GM18867 (cell line): ENCODE measurements at regions not wholly inside any gene's neighbourhood (a gene's known extent, or its start where the extent isn't known, plus 50 kb on each side); places are given as distances from the start of the nearest gene placed in this dataset.
"Not testable (repeated sequence)": the region's sequence is repeated elsewhere in the genome, so short reads cannot be mapped to it uniquely, and the experiment has no call there.

Experiments used
- ATAC-seq: cut with Tn5 transposase; IDR thresholded peaks from one replicate; pipeline ENCODE4 v1.9.1; 2021; ENCODE audit warnings: mild to moderate bottlenecking, moderate library complexity; ENCODE audit not compliant: unreplicated experiment

GRCh38 chr2:185984670-185985069 is 246.1 kb downstream of the FSIP2 start:
- ATAC-seq = no peak

- ATAC-seq = not testable (repeated sequence)
Measured at GRCh38 chr2:185988907-185989306, 250.3 kb downstream of the FSIP2 start.

DNA sequence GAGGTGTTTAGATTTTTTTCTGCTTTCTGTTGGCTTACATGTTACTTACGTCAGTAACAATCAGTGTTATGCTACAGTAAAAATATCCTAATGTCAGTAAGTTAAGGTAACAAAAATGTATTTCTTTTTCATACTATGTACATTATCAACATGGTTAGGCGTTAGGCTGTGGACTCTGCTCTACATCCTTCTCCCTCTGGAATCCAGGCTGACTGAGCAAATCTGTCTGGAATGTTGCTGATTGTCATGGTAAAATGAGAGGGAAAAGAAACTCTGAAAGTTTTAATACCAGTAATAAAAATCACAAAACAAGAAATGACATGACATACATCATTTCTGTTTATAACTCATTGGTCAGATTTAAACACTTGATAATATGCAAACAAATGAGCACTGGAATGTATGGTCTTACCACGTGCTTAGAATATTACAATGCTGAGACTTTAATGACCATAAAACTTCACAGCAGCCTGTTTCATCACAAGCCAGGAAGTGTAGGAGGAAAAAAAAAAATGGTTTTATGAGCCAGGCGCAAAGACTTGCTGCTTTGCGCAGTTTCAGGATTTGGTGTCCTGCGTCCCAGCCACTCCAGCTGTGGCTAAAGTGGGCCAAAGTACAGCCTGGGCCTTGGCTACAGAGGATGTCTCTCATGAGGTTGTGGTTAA is 252.4 kb downstream of the FSIP2 start:
- no peak for ATAC-seq

GRCh38 chr2:185998562-185999070 is 260.0 kb downstream of the FSIP2 start:
- ATAC-seq = no peak

DNA sequence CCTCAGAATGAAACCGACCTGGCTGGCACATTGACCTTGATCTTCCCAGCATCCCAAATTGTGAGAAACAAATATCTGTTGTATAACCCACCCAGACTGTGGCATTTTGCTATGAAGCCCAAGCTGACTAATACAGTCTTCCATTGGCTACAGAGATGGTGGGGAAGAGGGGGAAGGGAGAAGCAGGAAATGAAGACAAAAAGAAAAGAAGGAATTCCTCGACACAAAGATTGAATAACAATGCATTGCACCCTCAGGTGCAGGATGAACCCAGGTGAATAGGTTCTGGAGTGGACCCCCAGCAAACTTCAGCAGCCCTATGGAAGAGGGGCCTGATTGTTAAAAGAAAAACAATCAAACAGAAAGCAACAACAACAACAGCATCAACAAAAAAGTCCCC is 270.7 kb downstream of the FSIP2 start:
- ATAC-seq = no peak

DNA sequence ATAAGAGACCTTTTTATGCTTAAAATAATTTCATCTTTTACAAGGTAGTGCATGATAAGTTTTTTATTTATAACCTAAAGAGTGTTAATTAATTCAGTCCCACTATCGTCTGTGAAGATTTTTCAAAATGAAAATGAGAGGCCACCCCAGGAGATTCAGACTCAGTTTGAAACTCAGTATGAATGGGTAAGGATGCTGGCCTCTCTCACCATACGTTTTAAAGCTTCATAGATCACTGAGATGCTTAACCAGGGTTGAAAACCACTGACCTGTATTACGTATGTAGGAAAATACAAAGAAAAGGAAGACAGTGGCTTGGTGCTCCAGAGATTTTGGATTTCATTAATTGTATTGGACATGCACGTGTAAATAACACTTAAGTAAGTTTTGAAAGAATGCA is 278.7 kb downstream of the FSIP2 start:
- ATAC-seq = no peak

- ATAC-seq = no peak
Measured at GRCh38 chr2:186024921-186025320, 286.3 kb downstream of the FSIP2 start.

GRCh38 chr2:186027922-186028321 is 289.3 kb downstream of the FSIP2 start:
- peak; percentile 55 for ATAC-seq

DNA sequence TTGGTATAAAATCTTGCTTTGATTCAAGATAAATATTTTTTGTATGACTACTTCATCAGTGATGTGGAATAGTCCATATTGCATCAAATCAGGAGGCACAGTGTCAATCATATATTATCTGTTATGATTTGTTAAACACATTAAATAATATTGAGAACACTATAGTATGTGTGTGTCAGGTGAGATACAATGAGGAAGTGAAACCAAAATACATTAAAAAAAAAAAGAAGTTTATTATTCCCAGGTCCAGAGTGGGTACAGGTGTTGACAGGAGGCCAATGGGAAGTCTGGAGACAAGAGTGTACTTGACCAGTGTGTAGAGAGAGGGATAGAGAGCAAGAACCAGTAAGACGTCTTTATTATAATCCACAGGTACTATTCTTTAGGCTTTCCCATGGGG is 292.6 kb downstream of the FSIP2 start:
- ATAC-seq = peak; percentile 55

DNA sequence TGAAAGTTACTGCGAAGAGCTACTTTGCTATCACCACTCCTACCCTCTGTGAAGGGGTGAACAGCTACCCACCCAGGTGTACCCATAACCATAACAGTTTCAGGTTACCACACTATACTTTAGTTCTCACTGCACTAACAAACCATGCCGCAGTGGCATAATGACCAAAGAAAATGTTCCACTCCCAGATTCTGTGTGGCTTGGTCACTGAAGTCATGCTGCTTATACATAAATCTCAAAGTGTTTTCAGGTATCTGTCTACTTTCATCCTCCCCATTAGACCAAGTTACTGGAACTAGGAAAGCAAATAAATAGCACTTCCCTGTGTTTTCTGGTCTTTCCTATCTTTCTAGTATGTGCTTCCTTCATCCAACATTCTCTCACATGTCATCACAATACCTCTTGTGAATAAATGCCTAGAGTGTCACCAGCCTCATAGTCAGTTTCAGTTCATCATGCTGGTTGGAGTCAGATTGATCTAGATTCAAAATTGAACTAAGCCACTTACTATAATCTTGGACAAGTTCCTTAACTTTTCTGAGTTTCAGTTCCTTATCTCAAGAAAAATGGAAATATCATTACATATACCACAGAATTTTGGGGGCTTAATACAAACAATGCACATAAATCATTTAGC is 293.6 kb downstream of the FSIP2 start:
- ATAC-seq = no peak

- ATAC-seq = no peak
Measured at GRCh38 chr2:186032930-186033329, 294.3 kb downstream of the FSIP2 start.

DNA sequence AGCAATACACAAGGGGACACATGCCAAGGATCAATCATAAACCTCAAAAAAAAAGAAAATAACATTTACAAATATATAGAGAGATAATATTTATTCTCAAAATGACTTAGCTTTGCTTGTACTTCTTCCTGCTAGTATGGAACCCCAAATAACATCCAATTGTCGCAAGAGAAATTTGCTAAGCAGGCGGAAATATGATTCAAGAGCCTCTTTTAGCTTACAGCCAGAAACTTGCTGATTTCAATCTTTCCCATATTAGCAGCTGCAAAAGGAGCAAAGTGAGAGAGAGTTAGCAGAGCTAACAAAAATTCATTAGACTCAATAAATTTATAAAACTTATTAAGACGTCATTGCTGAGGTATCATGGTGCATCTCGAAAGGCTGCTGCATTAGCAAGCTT is 294.9 kb downstream of the FSIP2 start:
- no peak for ATAC-seq

DNA sequence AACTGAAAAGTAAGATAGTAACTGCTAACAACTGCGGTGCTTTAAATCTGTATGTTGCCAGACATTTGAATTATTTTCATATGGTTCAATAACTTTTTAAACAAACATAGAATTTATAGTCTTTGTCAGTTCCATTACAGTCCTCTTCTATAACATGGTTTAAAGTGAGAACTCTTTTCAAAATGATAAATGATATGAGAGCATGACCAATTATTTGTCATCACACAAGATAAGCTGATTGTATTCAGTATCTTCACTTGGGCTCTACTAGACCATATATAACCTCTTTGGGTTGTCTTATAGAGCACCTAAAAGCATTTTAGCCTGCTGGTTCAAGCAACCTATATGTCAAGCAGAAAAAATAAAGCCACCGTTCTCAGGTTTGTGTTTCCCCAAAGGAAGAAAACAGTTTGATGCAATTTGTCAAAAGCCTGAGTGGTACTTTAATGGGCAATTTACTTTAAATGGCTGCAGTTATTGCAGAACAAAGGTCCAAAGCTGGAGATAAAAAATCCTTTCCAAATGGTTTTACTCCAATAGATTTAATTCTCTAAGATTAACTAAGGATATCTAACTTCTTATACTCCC is 298.4 kb downstream of the FSIP2 start:
- ATAC-seq = no peak

DNA sequence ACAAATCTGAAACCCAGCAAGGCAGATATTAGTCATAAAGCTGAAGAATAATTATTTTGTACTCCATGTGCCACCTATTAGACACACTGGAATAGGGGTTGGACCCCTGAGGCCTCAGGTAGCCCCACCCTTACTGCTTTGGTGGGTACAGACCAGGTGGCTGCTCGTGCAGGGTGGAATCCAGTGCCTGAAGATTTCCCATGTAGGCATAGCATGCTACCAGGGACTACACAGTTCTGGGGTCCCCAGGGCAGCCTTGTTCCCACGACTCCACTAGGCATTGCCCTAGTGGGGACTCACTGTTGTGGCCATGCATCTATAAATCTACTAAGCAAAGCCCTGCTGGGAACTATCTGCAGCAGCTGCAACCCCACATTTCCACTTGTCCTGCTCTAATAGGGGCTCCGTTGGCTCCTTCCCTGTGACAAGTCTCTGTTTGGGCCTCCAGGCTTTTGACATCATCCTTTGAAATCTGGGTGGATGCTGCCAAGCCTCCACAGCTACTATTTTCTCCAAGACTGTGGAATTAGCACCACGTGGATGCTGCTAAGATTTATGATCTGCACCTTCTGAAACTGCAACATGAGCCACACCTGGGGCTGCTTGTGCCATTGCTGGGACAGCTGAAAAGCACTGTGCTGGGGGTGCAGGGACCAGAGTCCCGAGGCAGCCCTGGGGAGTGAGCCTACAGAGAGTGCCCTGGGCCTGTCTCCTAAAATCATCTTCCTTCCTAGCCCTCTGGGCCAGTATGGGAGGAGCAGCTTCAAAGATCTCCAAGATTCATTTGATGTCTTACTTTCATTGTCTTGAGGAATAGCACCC is 303.8 kb downstream of the FSIP2 start:
- ATAC-seq = no peak

DNA sequence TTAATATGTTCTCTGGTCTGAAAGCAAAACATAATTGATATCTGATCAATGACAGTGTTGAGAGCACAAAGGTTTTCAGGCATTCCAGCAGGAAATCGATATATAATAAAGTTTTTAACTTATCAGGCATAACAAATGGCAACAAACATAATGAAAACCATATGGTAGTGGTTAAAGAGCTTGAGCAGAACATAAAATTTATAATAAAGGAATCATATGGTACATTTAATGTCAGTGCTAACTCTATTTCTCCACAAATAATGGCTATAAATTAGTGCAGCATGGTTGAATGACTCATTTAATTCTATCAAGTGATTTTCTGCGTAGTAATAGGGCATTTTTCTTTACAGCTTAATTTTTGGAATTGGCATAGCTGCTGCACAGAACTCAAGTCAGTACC is 306.2 kb downstream of the FSIP2 start:
- ATAC-seq = no peak

DNA sequence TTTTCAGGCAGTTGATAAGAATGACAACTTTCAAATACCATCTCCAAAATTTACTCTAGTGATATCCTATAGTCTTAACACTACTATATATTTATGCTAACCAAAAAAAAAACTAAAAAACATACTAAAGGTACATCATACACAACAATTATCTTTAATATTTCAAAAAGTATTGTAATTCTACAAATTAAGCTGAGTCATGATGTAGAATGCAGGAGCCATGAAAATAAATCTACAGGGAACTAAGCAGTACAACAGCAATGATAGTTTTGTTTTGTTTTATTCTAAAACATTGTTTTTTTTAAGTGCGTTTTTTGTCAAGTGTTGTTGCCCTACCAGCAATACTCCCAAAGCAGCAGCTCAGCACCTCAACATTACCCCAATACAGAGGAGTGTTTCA is 314.3 kb downstream of the FSIP2 start:
- ATAC-seq = no peak

GRCh38 chr2:186058614-186059013 is 320.0 kb downstream of the FSIP2 start:
- ATAC-seq = no peak

DNA sequence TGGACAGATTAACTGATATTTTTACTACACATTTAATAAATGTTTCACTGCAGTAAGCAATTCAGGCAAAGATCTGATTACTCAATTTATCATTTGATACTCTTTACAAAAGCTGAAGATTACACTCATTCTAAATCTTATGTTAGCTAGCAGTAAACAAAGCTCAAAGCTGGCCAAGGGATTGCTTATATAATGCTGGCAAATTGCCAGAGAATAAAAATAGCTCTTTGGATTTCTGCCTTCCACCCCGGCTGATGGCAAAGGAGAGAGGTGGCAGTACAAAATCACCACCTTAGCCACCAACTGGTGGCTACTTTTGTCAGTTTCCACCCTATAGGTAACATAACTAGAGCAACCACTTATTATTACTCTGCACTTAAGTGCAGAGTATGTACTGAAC is 320.5 kb downstream of the FSIP2 start:
- no peak for ATAC-seq

DNA sequence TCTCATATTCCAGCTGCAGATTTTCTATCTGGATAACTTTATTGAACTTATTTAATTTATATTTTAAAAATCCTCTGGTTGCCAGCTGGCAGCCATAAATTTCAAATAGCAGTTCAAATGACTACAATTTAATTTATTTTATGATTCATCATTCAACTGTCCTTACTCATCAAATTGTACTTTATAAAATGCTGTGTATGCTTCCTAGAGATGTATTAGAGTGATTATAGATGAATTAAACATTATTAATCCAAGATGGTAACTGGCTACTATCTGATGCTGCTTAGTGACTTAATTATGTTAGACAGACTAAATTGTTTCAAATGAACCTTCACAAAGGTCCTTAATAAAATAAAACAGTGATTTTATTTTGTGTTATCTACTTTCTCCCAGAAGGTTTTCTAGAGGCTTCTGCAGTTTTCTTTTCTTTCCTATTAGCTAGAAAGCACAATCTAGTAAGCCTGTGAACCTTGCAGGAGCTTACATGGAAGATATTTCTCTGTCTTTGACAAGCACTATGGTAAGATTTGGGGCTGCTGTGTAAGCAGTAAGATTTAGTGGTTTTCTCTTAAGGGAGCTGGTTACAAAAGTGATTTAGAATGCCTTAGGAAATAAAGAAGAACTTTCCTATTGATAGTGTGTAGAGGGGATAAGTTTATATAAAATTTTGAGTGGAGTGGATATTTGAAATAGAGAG is 322.3 kb downstream of the FSIP2 start:
- no peak for ATAC-seq

- no peak for ATAC-seq
Measured at GRCh38 chr2:186064507-186064906, 325.9 kb downstream of the FSIP2 start.

DNA sequence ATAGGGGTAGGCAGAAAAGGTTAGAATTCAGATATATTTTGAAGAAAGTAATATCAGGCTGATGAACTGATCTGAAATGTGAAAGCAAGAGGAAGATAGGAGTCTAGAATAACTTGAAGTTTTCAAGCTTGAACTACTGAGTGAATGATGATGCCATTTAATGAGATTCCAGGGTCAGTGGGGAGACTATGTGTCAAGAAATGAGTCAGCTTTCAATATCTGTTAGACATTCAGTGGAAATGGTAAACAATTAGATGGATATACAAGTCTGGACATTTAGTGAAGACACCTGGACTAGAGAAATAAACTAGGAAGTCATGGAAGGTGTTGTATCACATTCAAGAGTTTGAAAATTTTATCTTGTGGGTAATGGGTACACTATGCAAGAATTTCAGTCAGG is 326.9 kb downstream of the FSIP2 start:
- no peak for ATAC-seq
